ENCODE measurements at regions not wholly inside any gene's neighbourhood (a gene's known extent, or its start where the extent isn't known, plus 50 kb on each side); places are given as distances from the start of the nearest gene placed in this dataset.

DNA sequence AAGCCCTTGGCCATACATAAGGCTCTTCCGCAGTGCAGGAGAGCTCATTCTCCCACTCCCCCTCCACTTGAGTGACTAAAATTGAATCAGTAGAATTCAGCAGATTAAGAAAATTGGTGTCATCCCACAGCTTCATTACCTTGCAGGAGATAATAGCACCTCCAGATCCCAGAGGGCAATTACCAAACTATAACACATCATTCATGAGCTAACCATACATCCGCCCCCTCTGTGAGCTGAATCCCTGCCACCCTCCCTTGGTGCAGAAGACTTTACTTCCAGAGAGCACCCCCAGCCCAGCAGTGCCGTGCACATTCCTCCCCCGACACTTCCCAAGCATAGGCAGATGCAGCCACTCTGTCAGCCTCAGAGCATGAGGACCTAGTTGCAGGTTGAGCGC is 496.5 kb upstream of the B3GAT1 start:
- no peak overlapping the region for H3K9ac ChIP-seq (ENCODE audit: low read depth, low read length, poor library complexity, severe bottlenecking)
- H3K4me3 ChIP-seq (ENCODE audit: low read length, poor library complexity, severe bottlenecking): no peak overlapping the region
- H3K9me3 ChIP-seq (ENCODE audit: insufficient read depth, low read depth, low read length): peaks cover 67% of the 10 kb centered on the region; the same call in 1 of the 2 replicates
- no peaks in the 10 kb centered on the region for H3K4me1 ChIP-seq (ENCODE audit: insufficient read depth, low read length, poor library complexity, severe bottlenecking)
- TF ChIP-seq EZH2phosphoT487 (IDR thresholded peaks at IDR 0.05; ENCODE audit: borderline replicate concordance): no peak
- no peak for TF ChIP-seq CTCF (conservative IDR thresholded peaks at IDR 0.05; ENCODE audit: low read length)
- H3K9me2 ChIP-seq (replicated peaks; ENCODE audit: low read depth, low read length): no peaks in the 10 kb centered on the region
- no peak overlapping the region for H2AFZ ChIP-seq (ENCODE audit: low read length)
- H3K36me3 ChIP-seq (ENCODE audit: insufficient read depth, low read length): no peaks in the 10 kb centered on the region
- no peaks in the 10 kb centered on the region for H3F3A ChIP-seq (ENCODE audit: low read depth)
- no peaks in the 10 kb centered on the region for H3K79me2 ChIP-seq (ENCODE audit: insufficient read depth, low read length)
- H3K4me2 ChIP-seq (ENCODE audit: low read depth, low read length, poor library complexity, severe bottlenecking): no peak overlapping the region
- no peaks in the 10 kb centered on the region for H3K27me3 ChIP-seq (ENCODE audit: insufficient read depth, low read length, poor library complexity, severe bottlenecking)
- no peaks in the 10 kb centered on the region for H4K20me1 ChIP-seq (ENCODE audit: insufficient read depth, low read length, poor library complexity, severe bottlenecking)

DNA sequence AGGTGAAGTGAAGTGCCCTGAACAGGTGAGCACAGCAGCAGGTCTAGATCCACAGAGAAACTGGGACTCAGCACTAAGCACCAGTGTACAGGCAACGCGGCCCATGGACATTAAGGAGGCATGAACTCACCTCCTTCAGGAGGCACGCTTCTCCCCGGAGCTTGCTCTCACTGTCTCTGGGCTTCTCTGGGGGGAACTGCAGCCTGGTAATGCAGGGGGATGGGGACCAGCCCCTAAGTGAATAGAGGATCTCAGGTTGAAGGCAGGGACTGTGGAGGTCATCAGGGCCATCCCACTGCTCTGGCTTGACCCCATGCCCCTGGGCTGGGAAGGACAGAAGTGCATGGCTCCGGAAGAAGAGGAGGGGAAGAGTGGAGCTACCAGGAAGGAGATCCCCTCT is 495.6 kb upstream of the B3GAT1 start:
- H4K20me1 ChIP-seq (ENCODE audit: insufficient read depth, low read length, poor library complexity, severe bottlenecking): no peaks in the 10 kb centered on the region
- no peak overlapping the region for H3K4me3 ChIP-seq (ENCODE audit: low read length, poor library complexity, severe bottlenecking)
- H3K9me2 ChIP-seq (replicated peaks; ENCODE audit: low read depth, low read length): no peaks in the 10 kb centered on the region
- TF ChIP-seq CTCF (conservative IDR thresholded peaks at IDR 0.05; ENCODE audit: low read length) (no peak), EZH2phosphoT487 (IDR thresholded peaks at IDR 0.05; ENCODE audit: borderline replicate concordance) (no peak)
- no peaks in the 10 kb centered on the region for H3F3A ChIP-seq (ENCODE audit: low read depth)
- no peak overlapping the region for H2AFZ ChIP-seq (ENCODE audit: low read length)
- no peaks in the 10 kb centered on the region for H3K27me3 ChIP-seq (ENCODE audit: insufficient read depth, low read length, poor library complexity, severe bottlenecking)
- no peak overlapping the region for H3K4me2 ChIP-seq (ENCODE audit: low read depth, low read length, poor library complexity, severe bottlenecking)
- H3K36me3 ChIP-seq (ENCODE audit: insufficient read depth, low read length): no peaks in the 10 kb centered on the region
- no peaks in the 10 kb centered on the region for H3K4me1 ChIP-seq (ENCODE audit: insufficient read depth, low read length, poor library complexity, severe bottlenecking)
- H3K9ac ChIP-seq (ENCODE audit: low read depth, low read length, poor library complexity, severe bottlenecking): no peak overlapping the region
- H3K79me2 ChIP-seq (ENCODE audit: insufficient read depth, low read length): no peaks in the 10 kb centered on the region
- peaks cover 66% of the 10 kb centered on the region; the same call in 1 of the 2 replicates for H3K9me3 ChIP-seq (ENCODE audit: insufficient read depth, low read depth, low read length)

DNA sequence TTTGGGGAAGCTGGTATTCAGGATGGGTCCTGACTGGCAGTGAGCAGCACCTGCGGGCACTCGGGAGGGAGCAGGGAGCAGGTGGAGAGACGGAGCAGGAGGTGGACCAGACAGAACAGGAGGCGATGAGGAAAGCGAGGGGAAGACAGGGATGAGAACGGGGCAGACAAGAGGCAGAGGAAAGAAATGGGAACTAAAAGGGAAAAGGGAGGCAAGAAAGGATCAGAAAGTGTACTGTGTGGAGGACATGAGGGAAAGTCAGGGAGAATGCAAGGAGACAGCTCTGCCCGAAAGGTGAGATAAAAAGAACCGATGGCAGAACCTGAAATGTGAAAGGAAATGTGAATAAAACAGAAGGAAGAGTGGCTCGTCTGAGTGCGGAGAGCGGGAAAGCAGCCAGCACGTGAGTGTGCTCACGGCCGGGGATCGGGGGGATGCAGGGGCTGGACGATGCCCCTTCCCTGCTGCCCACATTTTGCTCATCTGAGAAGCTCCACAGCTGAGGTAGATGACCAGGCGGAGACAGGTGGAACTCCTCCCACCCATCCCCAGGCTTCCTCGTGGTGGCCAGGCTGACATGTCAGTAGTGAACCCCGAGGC is 494.4 kb upstream of the B3GAT1 start:
- Histone ChIP-seq H3K36me3 (ENCODE audit: insufficient read depth, low read length) (no peaks in the 10 kb centered on the region), H3F3A (ENCODE audit: low read depth) (no peaks in the 10 kb centered on the region), H3K4me1 (ENCODE audit: insufficient read depth, low read length, poor library complexity, severe bottlenecking) (no peaks in the 10 kb centered on the region), H3K4me3 (ENCODE audit: low read length, poor library complexity, severe bottlenecking) (no peak overlapping the region), H3K79me2 (ENCODE audit: insufficient read depth, low read length) (no peaks in the 10 kb centered on the region), H2AFZ (ENCODE audit: low read length) (no peak overlapping the region), H3K27me3 (ENCODE audit: insufficient read depth, low read length, poor library complexity, severe bottlenecking) (no peaks in the 10 kb centered on the region), H3K9me3 (ENCODE audit: insufficient read depth, low read depth, low read length) (peaks cover 64% of the 10 kb centered on the region; the same call in 1 of the 2 replicates), H4K20me1 (ENCODE audit: insufficient read depth, low read length, poor library complexity, severe bottlenecking) (no peaks in the 10 kb centered on the region), H3K9me2 (replicated peaks; ENCODE audit: low read depth, low read length) (no peaks in the 10 kb centered on the region), H3K4me2 (ENCODE audit: low read depth, low read length, poor library complexity, severe bottlenecking) (no peak overlapping the region), H3K9ac (ENCODE audit: low read depth, low read length, poor library complexity, severe bottlenecking) (no peak overlapping the region)
- TF ChIP-seq EZH2phosphoT487 (IDR thresholded peaks at IDR 0.05; ENCODE audit: borderline replicate concordance) (no peak), CTCF (conservative IDR thresholded peaks at IDR 0.05; ENCODE audit: low read length) (no peak)

All from Loucy (cell line).